ENCODE measurements at regions not wholly inside any gene's neighbourhood (a gene's known extent, or its start where the extent isn't known, plus 50 kb on each side); places are given as distances from the start of the nearest gene placed in this dataset.

DNA sequence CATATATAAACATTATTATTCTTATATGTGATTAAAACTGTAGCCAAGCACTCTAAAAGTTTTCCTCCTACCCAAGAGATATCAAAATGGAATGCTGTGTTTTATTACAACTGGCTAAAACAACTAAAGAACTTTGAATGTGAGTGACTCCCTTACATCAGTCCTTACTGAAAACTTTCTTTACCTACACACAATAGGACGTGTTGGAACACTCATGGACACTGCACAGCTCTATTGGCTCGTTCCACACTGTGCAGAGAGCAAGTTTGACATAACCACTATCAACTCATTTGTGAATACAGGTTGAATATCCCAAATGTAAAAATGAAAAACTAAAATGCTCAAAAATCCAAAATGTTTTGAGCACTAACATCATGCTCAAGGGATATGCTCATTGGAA lies 650.6 kb downstream of the SLC4A3 start:
- H3K4me3 ChIP-seq (ENCODE audit: low read length): no peak overlapping the region
- H2AFZ ChIP-seq (ENCODE audit: low read length): no peak overlapping the region
- TF ChIP-seq, protein P1, sequence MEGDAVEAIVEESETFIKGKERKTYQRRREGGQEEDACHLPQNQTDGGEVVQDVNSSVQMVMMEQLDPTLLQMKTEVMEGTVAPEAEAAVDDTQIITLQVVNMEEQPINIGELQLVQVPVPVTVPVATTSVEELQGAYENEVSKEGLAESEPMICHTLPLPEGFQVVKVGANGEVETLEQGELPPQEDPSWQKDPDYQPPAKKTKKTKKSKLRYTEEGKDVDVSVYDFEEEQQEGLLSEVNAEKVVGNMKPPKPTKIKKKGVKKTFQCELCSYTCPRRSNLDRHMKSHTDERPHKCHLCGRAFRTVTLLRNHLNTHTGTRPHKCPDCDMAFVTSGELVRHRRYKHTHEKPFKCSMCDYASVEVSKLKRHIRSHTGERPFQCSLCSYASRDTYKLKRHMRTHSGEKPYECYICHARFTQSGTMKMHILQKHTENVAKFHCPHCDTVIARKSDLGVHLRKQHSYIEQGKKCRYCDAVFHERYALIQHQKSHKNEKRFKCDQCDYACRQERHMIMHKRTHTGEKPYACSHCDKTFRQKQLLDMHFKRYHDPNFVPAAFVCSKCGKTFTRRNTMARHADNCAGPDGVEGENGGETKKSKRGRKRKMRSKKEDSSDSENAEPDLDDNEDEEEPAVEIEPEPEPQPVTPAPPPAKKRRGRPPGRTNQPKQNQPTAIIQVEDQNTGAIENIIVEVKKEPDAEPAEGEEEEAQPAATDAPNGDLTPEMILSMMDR (conservative IDR thresholded peaks at IDR 0.05; ENCODE audit: low read depth, low read length): no peak
- TF ChIP-seq EZH2 (IDR thresholded peaks at IDR 0.05; ENCODE audit: low read length, unreplicated experiment) (no peak), EZH2phosphoT487 (IDR thresholded peaks at IDR 0.05; ENCODE audit: borderline replicate concordance, low read length) (no peak)
- H3K4me2 ChIP-seq (ENCODE audit: low read length): peak overlapping the region; percentile 60
- intact Hi-C loops (cut with micrococcal nuclease): loop anchor here (5.0 to 10.0 kb wide), 7 partner anchors 111 to 1294 kb away; partner anchors contain the start of gene EPHA4
- H3K27me3 ChIP-seq (ENCODE audit: low read length): no peaks in the 10 kb centered on the region
- ChIA-PET CTCF (no interaction called here), POLR2A (ENCODE audit: unreplicated experiment) (interaction anchor here (0.7 kb wide), 1 partner anchor 90 kb away, joined by 3 read pairs; no protein-coding TSS in a partner anchor)
- H3K9me2 ChIP-seq (replicated peaks; ENCODE audit: low read length): no peaks in the 10 kb centered on the region
- no peaks in the 10 kb centered on the region for H3K9me3 ChIP-seq (ENCODE audit: low read length)
- no peaks in the 10 kb centered on the region for H3K79me2 ChIP-seq (ENCODE audit: low read length)
- peak overlapping the region; percentile 96 for H3K27ac ChIP-seq (ENCODE audit: low read length)
- H3K36me3 ChIP-seq (ENCODE audit: low read depth, low read length): no peaks in the 10 kb centered on the region
- peak; percentile 9 for ATAC-seq
- BruUV-seq (replicated peaks): no TSS peak
- H3F3A ChIP-seq (ENCODE audit: low read length, unreplicated experiment): peaks cover 16% of the 10 kb centered on the region
- peak overlapping the region; percentile 65 for H3K9ac ChIP-seq (ENCODE audit: low read length)
- H3K4me1 ChIP-seq (ENCODE audit: insufficient read depth, low read length): peaks cover 89% of the 10 kb centered on the region
- H4K20me1 ChIP-seq (ENCODE audit: low read length): no peaks in the 10 kb centered on the region
- no peak for DNase-seq

DNA sequence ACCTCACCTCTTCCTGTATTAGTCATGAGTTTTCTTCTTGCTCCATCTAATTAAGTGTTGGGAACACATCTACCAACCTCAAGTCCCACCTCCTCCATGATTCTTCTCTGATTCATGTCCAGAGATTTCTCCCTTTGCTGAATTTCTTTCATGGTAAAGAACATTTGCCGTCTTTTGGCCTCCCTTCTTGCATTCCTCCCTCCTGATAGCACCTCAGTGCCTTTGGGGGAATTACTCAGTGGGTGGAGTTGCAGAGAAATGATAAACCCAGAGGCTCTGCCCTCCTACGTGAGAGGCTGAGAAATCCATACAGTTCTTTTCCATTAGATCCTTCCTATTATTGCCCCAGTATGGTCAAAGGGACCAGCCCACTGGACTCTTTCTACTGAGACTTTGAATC lies 651.9 kb downstream of the SLC4A3 start:
- peaks cover 16% of the 10 kb centered on the region for H3F3A ChIP-seq (ENCODE audit: low read length, unreplicated experiment)
- intact Hi-C loops (cut with micrococcal nuclease): loop anchor here (5.0 to 10.0 kb wide), 7 partner anchors 112 to 1293 kb away; partner anchors contain the start of gene EPHA4
- ATAC-seq (peak; percentile 25), DNase-seq (peak; percentile 96)
- no peaks in the 10 kb centered on the region for H4K20me1 ChIP-seq (ENCODE audit: low read length)
- H2AFZ ChIP-seq (ENCODE audit: low read length): no peak overlapping the region
- no peaks in the 10 kb centered on the region for H3K36me3 ChIP-seq (ENCODE audit: low read depth, low read length)
- H3K27ac ChIP-seq (ENCODE audit: low read length): peak overlapping the region; percentile 96
- H3K9ac ChIP-seq (ENCODE audit: low read length): peak overlapping the region; percentile 69
- H3K4me1 ChIP-seq (ENCODE audit: insufficient read depth, low read length): peaks cover 76% of the 10 kb centered on the region
- CTCF ChIA-PET: no interaction called here
- H3K79me2 ChIP-seq (ENCODE audit: low read length): no peaks in the 10 kb centered on the region
- no TSS peak for BruUV-seq (replicated peaks)
- no peaks in the 10 kb centered on the region for H3K27me3 ChIP-seq (ENCODE audit: low read length)
- TF ChIP-seq EZH2 (IDR thresholded peaks at IDR 0.05; ENCODE audit: low read length, unreplicated experiment) (no peak), EZH2phosphoT487 (IDR thresholded peaks at IDR 0.05; ENCODE audit: borderline replicate concordance, low read length) (no peak)
- TF ChIP-seq, protein P1 (conservative IDR thresholded peaks at IDR 0.05; ENCODE audit: low read depth, low read length): no peak
- no peak overlapping the region for H3K4me3 ChIP-seq (ENCODE audit: low read length)
- H3K4me2 ChIP-seq (ENCODE audit: low read length): peak overlapping the region; percentile 64
- no peaks in the 10 kb centered on the region for H3K9me2 ChIP-seq (replicated peaks; ENCODE audit: low read length)
- no peaks in the 10 kb centered on the region for H3K9me3 ChIP-seq (ENCODE audit: low read length)
- POLR2A ChIA-PET (ENCODE audit: unreplicated experiment): no interaction called here

DNA sequence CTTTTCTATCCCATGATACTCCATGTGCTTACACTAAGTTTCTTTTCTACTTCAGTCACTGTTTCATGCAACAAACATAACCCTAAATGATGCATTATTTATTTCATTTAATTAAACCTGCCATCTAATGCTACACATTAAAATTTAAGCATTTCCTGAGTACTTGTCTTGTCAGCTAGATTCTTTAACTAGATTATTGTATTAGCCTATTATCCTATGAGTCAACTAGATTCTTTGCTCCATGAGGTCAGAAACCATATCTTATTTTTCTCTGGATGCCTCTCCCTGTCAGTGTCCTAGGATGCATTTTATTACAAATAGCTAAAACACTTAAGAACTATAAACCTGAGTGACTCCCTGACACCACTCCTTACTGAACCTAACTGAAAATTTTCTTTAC lies 652.4 kb downstream of the SLC4A3 start:
- TF ChIP-seq EZH2phosphoT487 (IDR thresholded peaks at IDR 0.05; ENCODE audit: borderline replicate concordance, low read length): no peak
- TF ChIP-seq, protein P1 (conservative IDR thresholded peaks at IDR 0.05; ENCODE audit: low read depth, low read length): no peak
- TF ChIP-seq EZH2 (IDR thresholded peaks at IDR 0.05; ENCODE audit: low read length, unreplicated experiment): no peak
- peak overlapping the region; percentile 69 for H3K9ac ChIP-seq (ENCODE audit: low read length)
- ChIA-PET POLR2A (ENCODE audit: unreplicated experiment) (interaction anchor here (0.6 kb wide), 1 partner anchor 46 kb away, joined by 3 read pairs; no protein-coding TSS in a partner anchor), CTCF (interaction anchor here (0.6 kb wide), 1 partner anchor 239 kb away, joined by 4 read pairs; no protein-coding TSS in a partner anchor)
- H3K4me3 ChIP-seq (ENCODE audit: low read length): no peak overlapping the region
- peaks cover 71% of the 10 kb centered on the region for H3K4me1 ChIP-seq (ENCODE audit: insufficient read depth, low read length)
- H3K79me2 ChIP-seq (ENCODE audit: low read length): no peaks in the 10 kb centered on the region
- H3K9me2 ChIP-seq (replicated peaks; ENCODE audit: low read length): no peaks in the 10 kb centered on the region
- H2AFZ ChIP-seq (ENCODE audit: low read length): no peak overlapping the region
- peak overlapping the region; percentile 96 for H3K27ac ChIP-seq (ENCODE audit: low read length)
- no peaks in the 10 kb centered on the region for H4K20me1 ChIP-seq (ENCODE audit: low read length)
- intact Hi-C loops (cut with micrococcal nuclease): loop anchor here (5.0 to 10.0 kb wide), 7 partner anchors 113 to 1292 kb away; partner anchors contain the start of gene EPHA4
- peaks cover 16% of the 10 kb centered on the region for H3F3A ChIP-seq (ENCODE audit: low read length, unreplicated experiment)
- H3K4me2 ChIP-seq (ENCODE audit: low read length): peak overlapping the region; percentile 64
- peak; percentile 64 for DNase-seq
- ATAC-seq: peak; percentile 12
- H3K9me3 ChIP-seq (ENCODE audit: low read length): no peaks in the 10 kb centered on the region
- no TSS peak for BruUV-seq (replicated peaks)
- H3K27me3 ChIP-seq (ENCODE audit: low read length): no peaks in the 10 kb centered on the region
- no peaks in the 10 kb centered on the region for H3K36me3 ChIP-seq (ENCODE audit: low read depth, low read length)
